C4-2B (cell line): ENCODE measurements at regions not wholly inside any gene's neighbourhood (a gene's known extent, or its start where the extent isn't known, plus 50 kb on each side); places are given as distances from the start of the nearest gene placed in this dataset.
A peak's percentile ranks its signal among the peaks of the same experiment; 100 is the strongest.

Experiments
- H3K27ac ChIP-seq: fragments of 450-650 bp; 2 replicates; pipeline ENCODE4 v1.5.1; 2017
- CTCF ChIP-seq: fragments of 450-650 bp; conservative IDR thresholded peaks from 2 replicates; pipeline ENCODE4 v1.5.1; 2017; ENCODE audit warnings: mild to moderate bottlenecking
- ZFX ChIP-seq: fragments of 450-650 bp; IDR thresholded peaks from 2 replicates; pipeline ENCODE4 v1.6.1; 2017

- TF ChIP-seq CTCF (no peak), ZFX (no peak)
- no peak overlapping the region for H3K27ac ChIP-seq
Observed at GRCh38 chr2:163302141-163302540, 433.7 kb downstream of the FIGN start.

DNA sequence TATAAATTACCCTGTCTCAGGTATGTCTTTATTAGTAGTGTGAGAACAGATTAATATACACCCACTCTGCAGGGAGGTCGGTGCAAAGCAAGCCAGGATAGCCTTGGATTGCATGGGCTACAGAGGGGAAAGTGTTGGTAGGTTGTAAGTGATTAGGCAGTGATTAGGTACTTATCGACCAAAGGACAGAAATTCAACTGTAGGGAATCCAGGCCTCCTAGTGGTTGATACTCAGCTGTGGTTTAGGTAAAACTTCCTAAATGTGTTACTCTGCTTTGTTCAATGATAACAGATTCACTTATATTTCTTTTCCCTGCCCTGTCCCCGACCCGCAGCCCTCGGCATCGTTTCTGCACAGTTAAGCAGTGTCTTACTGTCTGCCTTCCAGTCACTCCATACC, 444.0 kb downstream of the FIGN start:
- no peak overlapping the region for H3K27ac ChIP-seq
- no peak for TF ChIP-seq ZFX
- peak; percentile 8; the same call in 1 of the 2 replicates for TF ChIP-seq CTCF

DNA sequence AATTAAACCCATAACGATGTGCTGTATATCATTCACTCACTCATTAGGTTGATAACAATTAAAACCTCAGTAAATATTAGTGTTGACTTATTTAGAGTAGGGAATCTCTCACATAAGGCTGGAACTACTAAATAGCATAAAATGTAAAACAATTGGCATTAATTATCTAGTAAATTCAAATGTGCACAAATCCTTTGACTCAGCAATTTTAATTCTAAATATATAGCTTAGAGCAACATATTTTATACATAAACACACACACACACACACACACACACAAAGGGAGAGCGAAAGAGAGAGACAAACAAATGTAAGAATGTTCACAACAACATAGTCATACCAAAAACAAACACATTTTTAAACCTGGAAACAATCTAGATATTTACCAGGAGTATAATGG, 443.1 kb upstream of the KCNH7 start:
- no peak for TF ChIP-seq ZFX
- TF ChIP-seq CTCF = no peak

GRCh38 chr2:163269374-163270021, 430.9 kb upstream of the KCNH7 start:
- H3K27ac ChIP-seq = no peak overlapping the region
- TF ChIP-seq ZFX (no peak), CTCF (no peak)

More for the DNA sequence above, 443.1 kb upstream of the KCNH7 start:
- no peak overlapping the region for H3K27ac ChIP-seq

DNA sequence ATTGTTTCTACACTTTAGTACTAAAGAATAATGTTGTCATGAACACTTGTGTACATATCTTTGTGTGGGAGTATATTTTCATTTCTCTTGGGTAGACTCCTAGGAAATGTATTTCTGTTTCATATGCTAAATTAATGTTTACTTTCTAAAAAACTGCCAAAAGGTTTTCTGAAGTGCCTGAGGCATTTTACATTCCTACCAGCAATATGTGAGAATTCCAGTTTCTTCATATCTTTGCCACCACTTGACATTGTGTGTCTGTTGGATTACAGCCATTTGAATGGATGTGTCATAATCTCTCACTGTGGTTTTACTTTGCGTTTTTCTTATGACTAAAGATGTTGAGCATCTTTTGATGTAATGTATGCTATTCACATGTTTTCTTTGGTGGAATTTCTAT, 428.2 kb upstream of the KCNH7 start:
- TF ChIP-seq ZFX (no peak), CTCF (no peak)
- no peak overlapping the region for H3K27ac ChIP-seq

- TF ChIP-seq ZFX = no peak
- TF ChIP-seq CTCF = no peak
- H3K27ac ChIP-seq = no peak overlapping the region
Observed at GRCh38 chr2:163265562-163265961, 427.0 kb upstream of the KCNH7 start.

DNA sequence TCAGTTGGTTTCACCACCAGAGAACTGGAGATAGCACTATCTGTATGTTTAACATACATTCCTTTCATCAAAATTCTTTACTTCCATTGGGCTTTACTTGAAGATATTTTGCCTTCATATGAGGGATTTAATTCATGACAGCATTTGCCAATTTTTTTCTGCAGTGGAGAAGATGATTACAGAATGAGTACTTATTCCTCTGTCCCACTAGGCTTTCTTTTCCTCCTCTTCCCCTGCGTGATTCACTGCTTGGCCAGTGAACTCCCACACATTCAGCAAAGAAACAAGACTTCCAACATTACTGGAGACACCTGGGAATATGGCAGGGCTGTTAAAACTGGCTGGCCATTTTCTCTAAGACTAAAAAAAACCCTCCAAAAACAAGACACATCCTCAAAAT, 425.8 kb upstream of the KCNH7 start:
- TF ChIP-seq CTCF = no peak
- H3K27ac ChIP-seq = no peak overlapping the region
